ENCODE measurements at regions not wholly inside any gene's neighbourhood (a gene's known extent, or its start where the extent isn't known, plus 50 kb on each side); places are given as distances from the start of the nearest gene placed in this dataset.
"Not testable (repeated sequence)": the region's sequence is repeated elsewhere in the genome, so short reads cannot be mapped to it uniquely, and the experiment has no call there.

DNA sequence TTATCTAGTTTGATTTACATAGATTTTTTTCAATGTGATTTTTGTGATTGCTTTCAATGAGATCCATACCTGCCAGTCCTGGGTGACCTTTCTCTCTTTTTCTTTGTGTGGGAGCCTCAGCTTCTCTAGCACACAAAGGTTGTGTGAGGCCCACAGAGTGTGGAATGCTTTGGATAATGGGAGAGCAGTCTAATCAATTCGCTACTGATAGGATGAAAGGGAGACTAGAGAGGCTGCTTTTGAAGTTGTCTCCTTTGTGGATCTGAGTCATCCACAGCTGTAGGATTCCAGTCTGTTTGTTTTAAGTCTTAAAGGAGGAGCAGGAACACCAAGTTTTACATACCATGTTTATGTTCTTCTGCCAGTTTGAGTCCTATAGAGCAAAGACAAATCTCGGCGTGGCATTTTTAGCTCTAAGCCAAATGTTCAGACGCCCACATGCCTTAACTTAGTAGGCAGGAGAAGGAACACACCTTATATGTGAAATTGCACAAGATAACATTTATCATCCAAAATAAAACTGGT, 330.0 kb downstream of the ARL4A start:
- H3K9ac ChIP-seq (ENCODE audit: low read depth in 1 of 2, low read length in 2 of 2), result no peak overlapping the region
- H3K27me3 ChIP-seq (ENCODE audit: control insufficient read depth in 1 of 2, insufficient read depth in 2 of 2, low read length in 2 of 2), result no peaks in the 10 kb centered on the region
- peaks cover 6 to 8% of the 10 kb centered on the region in 2 donors for H3K4me1 ChIP-seq (ENCODE audit: control insufficient read depth in 1 of 2, insufficient read depth in 2 of 2, low read length in 2 of 2)
- H3K9me3 ChIP-seq (ENCODE audit: control insufficient read depth in 1 of 2, low read length in 2 of 2), result no peaks in the 10 kb centered on the region
- no peak overlapping the region for H3K4me3 ChIP-seq (ENCODE audit: low read depth in 1 of 2, low read length in 2 of 2)
- no peaks in the 10 kb centered on the region for H3K36me3 ChIP-seq (ENCODE audit: control insufficient read depth in 1 of 2, insufficient read depth in 2 of 2, low read length in 2 of 2)
- no peak overlapping the region for H3K27ac ChIP-seq (ENCODE audit: low read depth, low read length)

DNA sequence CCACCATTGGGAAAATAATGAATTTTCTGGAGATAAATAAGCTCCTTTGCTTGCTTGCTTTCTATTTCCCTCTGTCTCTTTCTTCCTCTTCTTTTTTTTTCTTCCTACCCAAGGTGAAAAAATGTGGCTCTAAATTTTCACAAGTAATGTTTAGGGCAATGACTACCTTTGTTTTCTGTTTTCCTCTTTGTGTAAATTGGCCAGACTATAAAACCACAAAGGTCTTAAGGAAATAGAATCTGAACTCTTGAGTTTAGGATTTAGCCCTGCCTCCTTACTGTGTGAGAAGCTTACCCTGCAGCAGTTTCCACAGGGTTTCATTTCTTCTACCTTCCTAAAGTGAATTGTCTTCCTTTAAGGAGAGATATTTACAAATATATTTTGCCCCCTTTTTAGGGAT, 330.4 kb downstream of the ARL4A start:
- H3K9me3 ChIP-seq (ENCODE audit: control insufficient read depth in 1 of 2, low read length in 2 of 2), result no peaks in the 10 kb centered on the region
- no peak overlapping the region for H3K9ac ChIP-seq (ENCODE audit: low read depth in 1 of 2, low read length in 2 of 2)
- H3K4me3 ChIP-seq (ENCODE audit: low read depth in 1 of 2, low read length in 2 of 2), result no peak overlapping the region
- no peaks in the 10 kb centered on the region for H3K36me3 ChIP-seq (ENCODE audit: control insufficient read depth in 1 of 2, insufficient read depth in 2 of 2, low read length in 2 of 2)
- H3K27me3 ChIP-seq (ENCODE audit: control insufficient read depth in 1 of 2, insufficient read depth in 2 of 2, low read length in 2 of 2), result no peaks in the 10 kb centered on the region
- H3K27ac ChIP-seq (ENCODE audit: low read depth, low read length), result no peak overlapping the region
- peaks cover 6 to 8% of the 10 kb centered on the region in 2 donors for H3K4me1 ChIP-seq (ENCODE audit: control insufficient read depth in 1 of 2, insufficient read depth in 2 of 2, low read length in 2 of 2)

DNA sequence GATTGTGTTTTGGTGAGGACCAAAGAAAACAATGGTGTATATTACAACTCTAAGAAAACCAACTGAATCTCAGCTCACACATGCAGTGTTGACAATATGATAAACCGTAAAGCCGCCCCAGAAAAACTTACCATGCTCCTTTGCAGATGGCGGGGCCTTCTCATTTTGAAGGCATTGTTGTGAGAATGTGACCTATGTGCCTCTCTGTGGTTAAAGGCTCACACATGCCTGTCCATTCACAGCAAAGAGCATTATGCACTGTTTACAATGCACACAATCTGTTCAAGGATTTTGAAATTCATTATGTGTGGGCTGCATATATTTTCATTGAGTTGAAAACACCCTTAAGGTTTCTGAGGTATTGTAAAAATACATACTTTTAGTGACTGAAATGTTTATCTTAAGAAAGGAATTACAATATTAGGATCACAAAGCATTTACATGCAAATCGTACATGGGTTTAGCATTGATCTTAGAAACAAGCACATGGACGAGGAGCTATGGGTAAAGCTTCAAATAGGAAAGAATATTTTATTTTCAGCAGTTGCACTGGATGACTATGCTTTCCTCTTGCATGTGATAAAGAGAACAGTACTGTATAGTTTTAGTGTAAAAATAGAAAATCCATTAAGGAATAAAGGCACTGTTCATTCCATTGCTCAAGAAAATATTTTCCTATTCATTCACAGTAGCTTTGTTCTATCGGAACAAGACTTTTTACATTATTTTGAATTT, 334.3 kb downstream of the ARL4A start:
- Histone ChIP-seq H3K9ac (ENCODE audit: low read depth in 1 of 2, low read length in 2 of 2) (no peak overlapping the region), H3K27ac (ENCODE audit: low read depth, low read length) (no peak overlapping the region), H3K36me3 (ENCODE audit: control insufficient read depth in 1 of 2, insufficient read depth in 2 of 2, low read length in 2 of 2) (no peaks in the 10 kb centered on the region), H3K9me3 (ENCODE audit: control insufficient read depth in 1 of 2, low read length in 2 of 2) (no peaks in the 10 kb centered on the region), H3K4me3 (ENCODE audit: low read depth in 1 of 2, low read length in 2 of 2) (no peak overlapping the region), H3K27me3 (ENCODE audit: control insufficient read depth in 1 of 2, insufficient read depth in 2 of 2, low read length in 2 of 2) (no peaks in the 10 kb centered on the region), H3K4me1 (ENCODE audit: control insufficient read depth in 1 of 2, insufficient read depth in 2 of 2, low read length in 2 of 2) (peaks cover 6 to 8% of the 10 kb centered on the region in 2 donors)

DNA sequence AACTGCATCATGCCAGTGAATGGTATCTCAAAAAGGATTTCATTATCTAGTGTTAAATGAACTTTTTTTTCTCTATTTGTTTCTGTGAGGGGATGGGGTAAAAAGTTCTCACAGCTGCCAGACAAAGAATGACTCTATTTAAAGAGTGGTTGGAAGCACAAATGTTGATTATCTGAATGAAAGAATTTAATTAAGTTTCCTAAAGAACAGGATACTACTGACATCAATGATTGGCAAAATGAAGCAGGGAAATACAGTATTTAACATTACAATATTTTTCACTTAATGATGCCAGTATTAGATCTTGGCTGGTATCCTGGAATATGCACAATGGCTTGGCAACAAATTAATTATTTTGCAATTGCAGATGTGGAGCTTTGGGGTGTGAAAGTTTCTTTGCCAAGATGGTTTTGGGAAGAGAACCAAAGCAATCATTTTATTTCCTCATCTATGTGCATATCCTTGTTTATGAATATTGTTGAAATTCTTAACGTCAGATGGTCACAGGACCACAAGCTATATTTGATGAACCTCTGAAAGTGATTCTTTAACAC, 336.8 kb downstream of the ARL4A start:
- no peaks in the 10 kb centered on the region for H3K36me3 ChIP-seq (ENCODE audit: control insufficient read depth in 1 of 2, insufficient read depth in 2 of 2, low read length in 2 of 2)

GRCh38 chr7:13025043-13025442, 337.6 kb downstream of the ARL4A start:
- H3K27me3 ChIP-seq (ENCODE audit: control insufficient read depth in 1 of 2, insufficient read depth in 2 of 2, low read length in 2 of 2); H3K9ac ChIP-seq (ENCODE audit: low read depth in 1 of 2, low read length in 2 of 2); H3K36me3 ChIP-seq (ENCODE audit: control insufficient read depth in 1 of 2, insufficient read depth in 2 of 2, low read length in 2 of 2); H3K4me3 ChIP-seq (ENCODE audit: low read depth in 1 of 2, low read length in 2 of 2); H3K9me3 ChIP-seq (ENCODE audit: control insufficient read depth in 1 of 2, low read length in 2 of 2); H3K27ac ChIP-seq (ENCODE audit: low read depth, low read length); H3K4me1 ChIP-seq (ENCODE audit: control insufficient read depth in 1 of 2, insufficient read depth in 2 of 2, low read length in 2 of 2): not testable (repeated sequence)

More for the DNA sequence above, 336.8 kb downstream of the ARL4A start:
- H3K27me3 ChIP-seq (ENCODE audit: control insufficient read depth in 1 of 2, insufficient read depth in 2 of 2, low read length in 2 of 2), result no peaks in the 10 kb centered on the region
- no peak overlapping the region for H3K9ac ChIP-seq (ENCODE audit: low read depth in 1 of 2, low read length in 2 of 2)
- H3K4me1 ChIP-seq (ENCODE audit: control insufficient read depth in 1 of 2, insufficient read depth in 2 of 2, low read length in 2 of 2), result no peaks in the 10 kb centered on the region
- H3K4me3 ChIP-seq (ENCODE audit: low read depth in 1 of 2, low read length in 2 of 2), result no peak overlapping the region
- no peaks in the 10 kb centered on the region for H3K9me3 ChIP-seq (ENCODE audit: control insufficient read depth in 1 of 2, low read length in 2 of 2)
- no peak overlapping the region for H3K27ac ChIP-seq (ENCODE audit: low read depth, low read length)

DNA sequence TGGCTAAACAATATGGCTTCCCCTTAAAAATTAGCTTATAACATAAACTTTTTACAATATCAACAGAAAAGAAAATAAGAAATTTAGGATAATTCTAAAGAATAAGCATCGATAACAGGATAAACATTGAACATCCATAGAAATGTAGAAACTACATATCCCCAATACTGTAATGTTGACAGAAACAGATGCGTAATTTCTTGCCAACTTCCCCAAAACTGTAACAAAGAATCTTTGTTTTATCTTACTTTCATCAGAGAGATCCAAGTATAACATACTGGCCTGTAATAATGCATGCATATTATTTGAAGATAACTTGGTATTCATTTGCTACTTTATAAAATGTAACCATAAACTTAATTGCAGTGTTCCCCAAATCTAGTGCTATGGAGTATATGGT, 339.9 kb downstream of the ARL4A start:
- H3K9me3 ChIP-seq (ENCODE audit: control insufficient read depth in 1 of 2, low read length in 2 of 2), result no peaks in the 10 kb centered on the region
- no peaks in the 10 kb centered on the region for H3K4me1 ChIP-seq (ENCODE audit: control insufficient read depth in 1 of 2, insufficient read depth in 2 of 2, low read length in 2 of 2)
- H3K4me3 ChIP-seq (ENCODE audit: low read depth in 1 of 2, low read length in 2 of 2), result no peak overlapping the region
- H3K9ac ChIP-seq (ENCODE audit: low read depth in 1 of 2, low read length in 2 of 2), result no peak overlapping the region
- no peaks in the 10 kb centered on the region for H3K36me3 ChIP-seq (ENCODE audit: control insufficient read depth in 1 of 2, insufficient read depth in 2 of 2, low read length in 2 of 2)
- no peaks in the 10 kb centered on the region for H3K27me3 ChIP-seq (ENCODE audit: control insufficient read depth in 1 of 2, insufficient read depth in 2 of 2, low read length in 2 of 2)
- no peak overlapping the region for H3K27ac ChIP-seq (ENCODE audit: low read depth, low read length)

- Histone ChIP-seq H3K27me3 (ENCODE audit: control insufficient read depth in 1 of 2, insufficient read depth in 2 of 2, low read length in 2 of 2) (no peaks in the 10 kb centered on the region), H3K4me1 (ENCODE audit: control insufficient read depth in 1 of 2, insufficient read depth in 2 of 2, low read length in 2 of 2) (no peaks in the 10 kb centered on the region), H3K9ac (ENCODE audit: low read depth in 1 of 2, low read length in 2 of 2) (no peak overlapping the region), H3K4me3 (ENCODE audit: low read depth in 1 of 2, low read length in 2 of 2) (no peak overlapping the region), H3K36me3 (ENCODE audit: control insufficient read depth in 1 of 2, insufficient read depth in 2 of 2, low read length in 2 of 2) (no peaks in the 10 kb centered on the region), H3K27ac (ENCODE audit: low read depth, low read length) (no peak overlapping the region), H3K9me3 (ENCODE audit: control insufficient read depth in 1 of 2, low read length in 2 of 2) (no peaks in the 10 kb centered on the region)
Observed at GRCh38 chr7:13028036-13028824, 340.8 kb downstream of the ARL4A start.

GRCh38 chr7:13028825-13029099, 341.3 kb downstream of the ARL4A start:
- Histone ChIP-seq H3K4me1 (ENCODE audit: control insufficient read depth in 1 of 2, insufficient read depth in 2 of 2, low read length in 2 of 2) (no peaks in the 10 kb centered on the region), H3K9me3 (ENCODE audit: control insufficient read depth in 1 of 2, low read length in 2 of 2) (no peaks in the 10 kb centered on the region), H3K27me3 (ENCODE audit: control insufficient read depth in 1 of 2, insufficient read depth in 2 of 2, low read length in 2 of 2) (no peaks in the 10 kb centered on the region), H3K9ac (ENCODE audit: low read depth in 1 of 2, low read length in 2 of 2) (no peak overlapping the region), H3K27ac (ENCODE audit: low read depth, low read length) (no peak overlapping the region), H3K4me3 (ENCODE audit: low read depth in 1 of 2, low read length in 2 of 2) (no peak overlapping the region), H3K36me3 (ENCODE audit: control insufficient read depth in 1 of 2, insufficient read depth in 2 of 2, low read length in 2 of 2) (no peaks in the 10 kb centered on the region)

DNA sequence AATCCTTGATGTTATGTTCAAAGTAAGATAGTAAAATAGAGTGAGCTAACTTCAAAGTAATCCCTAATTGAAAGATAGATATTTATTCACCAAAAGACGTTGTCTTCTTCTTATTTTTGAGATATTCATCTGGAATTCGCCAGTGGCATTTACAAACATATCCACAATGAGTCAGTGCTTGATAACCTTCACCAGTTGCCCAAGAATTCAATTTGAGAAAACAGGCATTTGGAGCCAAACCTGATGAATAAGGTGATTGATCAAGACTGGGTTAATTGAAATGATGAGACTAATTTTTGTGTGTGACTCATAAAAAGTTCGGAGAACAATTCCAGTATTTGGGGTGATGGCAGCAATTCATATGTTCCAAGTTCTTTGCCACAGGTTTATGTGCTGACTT, 344.0 kb downstream of the ARL4A start:
- H3K4me1 ChIP-seq (ENCODE audit: control insufficient read depth in 1 of 2, insufficient read depth in 2 of 2, low read length in 2 of 2), result no peaks in the 10 kb centered on the region
- no peaks in the 10 kb centered on the region for H3K27me3 ChIP-seq (ENCODE audit: control insufficient read depth in 1 of 2, insufficient read depth in 2 of 2, low read length in 2 of 2)
- H3K36me3 ChIP-seq (ENCODE audit: control insufficient read depth in 1 of 2, insufficient read depth in 2 of 2, low read length in 2 of 2), result no peaks in the 10 kb centered on the region
- no peak overlapping the region for H3K4me3 ChIP-seq (ENCODE audit: low read depth in 1 of 2, low read length in 2 of 2)
- no peak overlapping the region for H3K9ac ChIP-seq (ENCODE audit: low read depth in 1 of 2, low read length in 2 of 2)
- no peaks in the 10 kb centered on the region for H3K9me3 ChIP-seq (ENCODE audit: control insufficient read depth in 1 of 2, low read length in 2 of 2)
- H3K27ac ChIP-seq (ENCODE audit: low read depth, low read length), result no peak overlapping the region

DNA sequence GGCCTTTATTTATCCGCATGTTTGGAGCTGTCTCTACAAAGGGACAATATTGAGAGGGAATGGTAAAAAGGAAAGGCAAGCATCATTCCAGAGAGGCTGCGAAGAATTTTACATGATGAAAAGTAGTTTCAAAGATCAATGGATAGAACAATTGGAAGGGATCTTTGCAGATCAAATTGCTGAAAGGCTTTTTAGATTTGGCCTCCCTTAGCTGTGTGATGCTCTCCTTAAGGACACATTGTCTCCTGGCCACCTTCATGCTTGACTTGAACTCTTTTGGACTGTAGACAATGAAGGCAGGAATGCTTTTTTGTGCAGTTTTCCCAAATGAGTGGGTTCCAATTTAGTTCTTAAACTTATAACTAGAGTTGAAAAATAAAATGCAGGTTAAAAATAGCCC, 344.7 kb downstream of the ARL4A start:
- Histone ChIP-seq H3K9ac (ENCODE audit: low read depth in 1 of 2, low read length in 2 of 2) (no peak overlapping the region), H3K27me3 (ENCODE audit: control insufficient read depth in 1 of 2, insufficient read depth in 2 of 2, low read length in 2 of 2) (no peaks in the 10 kb centered on the region), H3K9me3 (ENCODE audit: control insufficient read depth in 1 of 2, low read length in 2 of 2) (no peaks in the 10 kb centered on the region), H3K4me3 (ENCODE audit: low read depth in 1 of 2, low read length in 2 of 2) (no peak overlapping the region), H3K27ac (ENCODE audit: low read depth, low read length) (no peak overlapping the region), H3K36me3 (ENCODE audit: control insufficient read depth in 1 of 2, insufficient read depth in 2 of 2, low read length in 2 of 2) (no peaks in the 10 kb centered on the region), H3K4me1 (ENCODE audit: control insufficient read depth in 1 of 2, insufficient read depth in 2 of 2, low read length in 2 of 2) (no peaks in the 10 kb centered on the region)

All from duodenal mucosa (tissue), 2 donors.